GM12878 (cell line): ENCODE measurements at regions not wholly inside any gene's neighbourhood (a gene's known extent, or its start where the extent isn't known, plus 50 kb on each side); places are given as distances from the start of the nearest gene placed in this dataset.

ENCODE experiments used
- ATAC-seq: fragments of 200-7000 bp; cut with Tn5 transposase; 3 replicates; pipeline ENCODE4 v1.9.1; 2020; ENCODE audit warnings: mild to moderate bottlenecking, moderate library complexity
- BruUV-seq: library from RNA; stranded (reverse); fragments of 400-500 nt; replicated peaks from 2 replicates; lab custom pipeline; 2021; lab: Mats Ljungman, UMichigan
- CTCF ChIA-PET: fragments of 300-600 bp; sonication (Branson Sonifier 250); formaldehyde crosslinking; extraction: SDS; loops from one replicate; lab custom pipeline; 2021; ENCODE audit warnings: inconsistent platforms; lab: Yijun Ruan, JAX
- POLR2A ChIA-PET: fragments of 350-600 bp; formaldehyde crosslinking; extraction: SDS; loops from one replicate; lab custom pipeline; 2021; ENCODE audit warnings: inconsistent platforms; lab: Charles Lee
- RAD21 ChIA-PET: fragments of 300-600 bp; sonication (Branson Sonifier 250); formaldehyde crosslinking; loops from one replicate; lab custom pipeline; 2023; ENCODE audit warnings: antibody characterized with exemption; ENCODE audit not compliant: unreplicated experiment; lab: Charles Lee
- SMC1A ChIA-PET: fragments of 300-600 bp; sonication (Branson Sonifier 250); formaldehyde crosslinking; loops from one replicate; lab custom pipeline; 2023; ENCODE audit not compliant: unreplicated experiment, uncharacterized antibody; lab: Charles Lee
- DNase-seq: peaks from one replicate; pipeline ENCODE4 v3.0.0-alpha.2; 2011; ENCODE audit warnings: low read depth, low spot score
- FAIRE-seq: peaks from 3 replicates; lab custom pipeline; 2011; peaks lifted over from hg19 to GRCh38; lab: Jason Lieb, UNC
- H2AFZ ChIP-seq: 2 replicates; pipeline ENCODE4 v1.6.0; 2011; ENCODE audit warnings: low read depth, low read length, control low read depth; ENCODE audit not compliant: control insufficient read depth
- H3K27ac ChIP-seq: 2 replicates; pipeline ENCODE4 v1.5.1; 2011; ENCODE audit warnings: control low read depth; ENCODE audit not compliant: control insufficient read depth, insufficient read depth
- H3K27me3 ChIP-seq, 2 experiments: replicated peaks in 1 of 2; 2 replicates each; pipeline versions ENCODE4 v1.6.0 to v1.6.1; 2011; ENCODE audit warnings: low read length in 1 of 2; ENCODE audit not compliant: control insufficient read depth in 2 of 2, insufficient read depth in 2 of 2
- H3K36me3 ChIP-seq, 2 experiments: 2 replicates each; pipeline ENCODE4 v1.5.1; 2011; ENCODE audit warnings: low read length in 1 of 2; ENCODE audit not compliant: control insufficient read depth in 2 of 2, insufficient read depth in 2 of 2
- H3K4me1 ChIP-seq: 2 replicates; pipeline ENCODE4 v1.6.1; 2011; ENCODE audit warnings: mild to moderate bottlenecking, low read length, moderate library complexity, mixed read lengths; ENCODE audit not compliant: control insufficient read depth, insufficient read depth
- H3K4me2 ChIP-seq: 2 replicates; pipeline ENCODE4 v1.6.0; 2011; ENCODE audit warnings: control low read depth; ENCODE audit not compliant: control insufficient read depth, insufficient read depth
- H3K4me3 ChIP-seq: fragments of 200-600 bp; sonication (generic); 2 replicates; pipeline ENCODE4 v1.5.1; 2016
- H3K79me2 ChIP-seq: 2 replicates; pipeline ENCODE4 v1.6.0; 2011; ENCODE audit warnings: low read length; ENCODE audit not compliant: control insufficient read depth, insufficient read depth
- H3K9ac ChIP-seq: 2 replicates; pipeline ENCODE4 v1.8.0; 2011; ENCODE audit warnings: low read length, control low read depth, mixed read lengths; ENCODE audit not compliant: control insufficient read depth, insufficient read depth
- H3K9me3 ChIP-seq: replicated peaks from 3 replicates; pipeline ENCODE4 v1.5.1; 2011; ENCODE audit warnings: mild to moderate bottlenecking, low read length; ENCODE audit not compliant: control insufficient read depth, insufficient read depth
- H4K20me1 ChIP-seq: 2 replicates; pipeline ENCODE4 v1.6.0; 2011; ENCODE audit not compliant: control insufficient read depth, insufficient read depth
- FOXK2 ChIP-seq: fragments of 450-650 bp; IDR thresholded peaks from 2 replicates; pipeline ENCODE4 v1.6.1; 2017; ENCODE audit warnings: mild to moderate bottlenecking, moderate library complexity
- ZNF207 ChIP-seq: fragments of 450-650 bp; IDR thresholded peaks from 2 replicates; pipeline ENCODE4 v1.6.1; 2014; ENCODE audit warnings: antibody characterized with exemption, mild to moderate bottlenecking, borderline replicate concordance
- WGBS: methylation state at CpG from one replicate; pipeline ENCODE4 v1.1.6; 2016; ENCODE audit warnings: low lambda C conversion rate; ENCODE audit not compliant: insufficient replicate concordance, insufficient coverage; ENCODE audit errors: missing lambda C conversion rate; 5-methylcytosine and 5-hydroxymethylcytosine counted together
- in situ Hi-C: fragments of 300-500 bp; cut with MboI; formaldehyde crosslinking; loops from 9 replicates; pipeline ENCODE4 v1.14.3; 2018; ENCODE audit warnings: mixed read lengths
- intact Hi-C: fragments of 100-400 bp; cut with micrococcal nuclease; formaldehyde crosslinking; loops from one replicate; pipeline ENCODE4 v1.14.2; 2022; ENCODE audit not compliant: unreplicated experiment
- TF ChIP-seq, protein P1 (sequence below): fragments of 450-650 bp; IDR thresholded peaks from 2 replicates; pipeline ENCODE4 v1.6.1; 2018; ENCODE audit warnings: mild to moderate bottlenecking, low read depth, moderate library complexity; ENCODE audit not compliant: partially characterized antibody
- TF ChIP-seq, protein P2 (sequence below): IDR thresholded peaks from 2 replicates; pipeline ENCODE4 v1.6.1; 2012; ENCODE audit warnings: mild to moderate bottlenecking, low read depth, low read length

DNA sequence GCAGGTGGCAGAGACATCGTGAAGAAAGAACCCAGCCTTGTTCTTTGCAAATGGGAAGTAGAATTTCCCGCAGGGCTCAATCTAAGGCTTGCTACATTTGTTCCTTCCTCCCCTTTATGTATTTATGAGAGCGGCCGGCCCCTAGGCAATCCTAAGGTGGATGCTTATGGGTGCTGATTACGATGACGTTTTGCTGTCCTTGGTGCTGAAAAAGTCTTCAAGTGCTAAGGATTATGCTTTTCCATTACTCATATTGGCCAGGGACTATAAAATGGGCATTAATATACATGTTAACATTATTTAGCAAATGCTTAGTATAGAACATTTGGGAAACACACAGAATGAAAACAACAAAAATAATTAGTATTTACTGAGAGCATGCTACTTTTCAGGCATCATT is 313.3 kb upstream of the XYLT1 start:
- Histone ChIP-seq H4K20me1 (no peaks in the 10 kb centered on the region), H2AFZ (no peak overlapping the region), H3K36me3 (no peaks in the 10 kb centered on the region), H3K27me3 (no peaks in the 10 kb centered on the region), H3K4me2 (no peak overlapping the region), H3K9me3 (no peaks in the 10 kb centered on the region), H3K4me3 (no peak overlapping the region), H3K4me1 (no peaks in the 10 kb centered on the region), H3K27ac (no peak overlapping the region), H3K9ac (no peak overlapping the region), H3K79me2 (no peaks in the 10 kb centered on the region)
- POLR2A ChIA-PET, result no interaction called here
- no peak for TF ChIP-seq FOXK2
- TF ChIP-seq, protein P1, sequence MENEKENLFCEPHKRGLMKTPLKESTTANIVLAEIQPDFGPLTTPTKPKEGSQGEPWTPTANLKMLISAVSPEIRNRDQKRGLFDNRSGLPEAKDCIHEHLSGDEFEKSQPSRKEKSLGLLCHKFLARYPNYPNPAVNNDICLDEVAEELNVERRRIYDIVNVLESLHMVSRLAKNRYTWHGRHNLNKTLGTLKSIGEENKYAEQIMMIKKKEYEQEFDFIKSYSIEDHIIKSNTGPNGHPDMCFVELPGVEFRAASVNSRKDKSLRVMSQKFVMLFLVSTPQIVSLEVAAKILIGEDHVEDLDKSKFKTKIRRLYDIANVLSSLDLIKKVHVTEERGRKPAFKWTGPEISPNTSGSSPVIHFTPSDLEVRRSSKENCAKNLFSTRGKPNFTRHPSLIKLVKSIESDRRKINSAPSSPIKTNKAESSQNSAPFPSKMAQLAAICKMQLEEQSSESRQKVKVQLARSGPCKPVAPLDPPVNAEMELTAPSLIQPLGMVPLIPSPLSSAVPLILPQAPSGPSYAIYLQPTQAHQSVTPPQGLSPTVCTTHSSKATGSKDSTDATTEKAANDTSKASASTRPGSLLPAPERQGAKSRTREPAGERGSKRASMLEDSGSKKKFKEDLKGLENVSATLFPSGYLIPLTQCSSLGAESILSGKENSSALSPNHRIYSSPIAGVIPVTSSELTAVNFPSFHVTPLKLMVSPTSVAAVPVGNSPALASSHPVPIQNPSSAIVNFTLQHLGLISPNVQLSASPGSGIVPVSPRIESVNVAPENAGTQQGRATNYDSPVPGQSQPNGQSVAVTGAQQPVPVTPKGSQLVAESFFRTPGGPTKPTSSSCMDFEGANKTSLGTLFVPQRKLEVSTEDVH, result no peak
- TF ChIP-seq ZNF207, result no peak
- TF ChIP-seq, protein P2, sequence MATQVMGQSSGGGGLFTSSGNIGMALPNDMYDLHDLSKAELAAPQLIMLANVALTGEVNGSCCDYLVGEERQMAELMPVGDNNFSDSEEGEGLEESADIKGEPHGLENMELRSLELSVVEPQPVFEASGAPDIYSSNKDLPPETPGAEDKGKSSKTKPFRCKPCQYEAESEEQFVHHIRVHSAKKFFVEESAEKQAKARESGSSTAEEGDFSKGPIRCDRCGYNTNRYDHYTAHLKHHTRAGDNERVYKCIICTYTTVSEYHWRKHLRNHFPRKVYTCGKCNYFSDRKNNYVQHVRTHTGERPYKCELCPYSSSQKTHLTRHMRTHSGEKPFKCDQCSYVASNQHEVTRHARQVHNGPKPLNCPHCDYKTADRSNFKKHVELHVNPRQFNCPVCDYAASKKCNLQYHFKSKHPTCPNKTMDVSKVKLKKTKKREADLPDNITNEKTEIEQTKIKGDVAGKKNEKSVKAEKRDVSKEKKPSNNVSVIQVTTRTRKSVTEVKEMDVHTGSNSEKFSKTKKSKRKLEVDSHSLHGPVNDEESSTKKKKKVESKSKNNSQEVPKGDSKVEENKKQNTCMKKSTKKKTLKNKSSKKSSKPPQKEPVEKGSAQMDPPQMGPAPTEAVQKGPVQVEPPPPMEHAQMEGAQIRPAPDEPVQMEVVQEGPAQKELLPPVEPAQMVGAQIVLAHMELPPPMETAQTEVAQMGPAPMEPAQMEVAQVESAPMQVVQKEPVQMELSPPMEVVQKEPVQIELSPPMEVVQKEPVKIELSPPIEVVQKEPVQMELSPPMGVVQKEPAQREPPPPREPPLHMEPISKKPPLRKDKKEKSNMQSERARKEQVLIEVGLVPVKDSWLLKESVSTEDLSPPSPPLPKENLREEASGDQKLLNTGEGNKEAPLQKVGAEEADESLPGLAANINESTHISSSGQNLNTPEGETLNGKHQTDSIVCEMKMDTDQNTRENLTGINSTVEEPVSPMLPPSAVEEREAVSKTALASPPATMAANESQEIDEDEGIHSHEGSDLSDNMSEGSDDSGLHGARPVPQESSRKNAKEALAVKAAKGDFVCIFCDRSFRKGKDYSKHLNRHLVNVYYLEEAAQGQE, result peak; percentile 80
- RAD21 ChIA-PET, result no interaction called here
- ATAC-seq (no peak), DNase-seq (no peak), FAIRE-seq (no peak)
- CTCF ChIA-PET, result no interaction called here
- intact Hi-C loops (no loop called here), in situ Hi-C loops (no loop called here)
- 30% methylated on average over 6 of the region's 6 CpGs for WGBS
- SMC1A ChIA-PET, result no interaction called here
- no TSS peak for BruUV-seq
